Stimulated activated CD8-positive, alpha-beta memory T cell treated with anti-CD3 and anti-CD28 coated beads, Interleukin-7, amount 100 ng/mL, for 4 hours (primary cell): ENCODE measurements at regions not wholly inside any gene's neighbourhood (a gene's known extent, or its start where the extent isn't known, plus 50 kb on each side); places are given as distances from the start of the nearest gene placed in this dataset.

Experiments used
- DNase-seq, 2 donors: peaks; one replicate each; pipeline ENCODE4 v3.0.0-alpha.2; 2020; ENCODE audit warnings: low read depth in 2 of 2

GRCh38 chr1:168917796-168918195, 188.7 kb upstream of the ATP1B1 start:
- DNase-seq = no peak

DNA sequence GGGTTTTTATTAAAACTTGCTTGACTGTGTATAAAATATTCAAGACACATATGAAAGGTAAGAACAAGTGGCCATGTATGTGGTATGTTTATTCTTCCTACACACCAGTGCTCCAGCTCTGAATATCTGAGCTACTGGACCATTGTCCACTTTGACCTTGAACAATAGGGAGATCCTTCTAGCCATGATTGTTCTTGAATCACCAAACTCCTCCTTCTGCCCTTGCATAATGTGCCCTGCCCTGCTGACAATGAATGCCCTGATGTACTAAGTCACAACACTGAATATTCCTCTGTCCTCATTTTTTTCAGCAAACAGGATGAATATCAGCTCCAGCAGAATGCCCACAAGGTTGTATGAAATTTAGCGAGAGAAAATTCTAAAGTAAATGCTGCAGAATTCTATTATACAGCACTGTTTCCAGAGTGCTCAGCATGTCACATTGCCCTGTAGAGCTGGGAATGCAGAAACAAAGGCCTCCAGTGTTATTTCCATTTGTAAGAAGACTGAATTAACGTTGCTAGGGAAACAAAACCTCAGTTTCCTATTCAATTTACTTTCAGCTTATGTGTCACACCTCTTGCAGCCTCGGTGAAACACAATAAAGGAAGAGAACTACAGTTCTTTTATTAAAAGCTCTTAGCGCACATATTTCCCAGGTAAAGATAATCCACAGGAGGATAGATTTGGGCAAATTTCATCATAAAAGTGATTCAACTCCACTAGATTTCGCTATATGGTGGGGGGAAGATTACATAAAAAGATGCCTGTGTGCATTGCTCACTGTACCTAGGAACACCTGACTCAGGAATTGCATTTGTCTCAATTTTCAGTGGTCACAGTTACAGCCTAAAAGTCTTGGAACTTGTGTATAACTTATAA, 187.4 kb upstream of the ATP1B1 start:
- no peak for DNase-seq

DNA sequence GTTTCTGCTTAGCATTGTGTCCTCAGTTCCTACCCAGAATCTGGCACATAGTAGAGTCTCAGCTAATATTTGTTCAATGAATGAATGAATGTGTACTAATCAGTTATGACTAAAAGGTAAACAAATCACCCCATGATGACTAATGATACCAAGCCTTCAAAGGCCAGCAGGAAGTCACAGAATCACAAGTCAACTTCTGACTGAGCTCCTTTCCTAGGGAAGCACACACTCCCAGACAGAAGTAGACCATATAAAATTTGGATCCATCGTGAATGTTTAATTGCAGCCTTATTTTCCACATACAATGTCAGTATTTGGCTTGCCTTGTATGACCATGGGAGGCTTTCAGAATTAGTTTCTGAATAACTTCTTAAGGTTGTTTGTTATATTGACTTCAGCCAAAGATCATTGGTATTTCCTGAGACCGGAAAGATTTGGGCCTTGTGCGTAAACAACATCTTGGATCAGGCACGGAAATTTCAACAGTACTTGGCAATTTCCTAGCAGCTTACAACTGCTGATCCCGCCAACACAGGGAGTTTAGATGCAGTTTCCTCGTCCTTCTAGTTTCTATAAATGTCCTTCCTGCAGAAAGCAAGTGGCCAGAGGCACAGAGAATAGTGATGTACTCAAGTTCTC, 185.9 kb upstream of the ATP1B1 start:
- DNase-seq = no peak

DNA sequence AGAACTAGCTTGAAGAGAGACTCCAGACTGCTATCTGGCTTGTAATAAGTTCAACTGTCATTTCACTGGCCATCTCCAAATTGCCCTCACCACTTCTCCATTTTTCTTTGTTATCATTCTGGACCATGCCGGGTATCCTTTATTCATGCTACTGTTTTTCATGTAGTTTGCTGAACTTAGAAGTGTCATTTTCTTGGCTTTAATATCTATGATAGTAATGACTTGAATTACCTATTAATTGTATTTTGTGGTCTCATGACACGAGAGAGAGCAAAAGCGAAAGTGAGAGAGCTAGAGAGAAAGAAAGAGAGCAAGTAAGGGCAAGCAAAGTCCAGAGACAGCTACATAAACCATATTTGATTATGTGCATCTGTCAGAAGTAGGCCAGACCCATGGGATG, 184.9 kb upstream of the ATP1B1 start:
- DNase-seq = no peak

DNA sequence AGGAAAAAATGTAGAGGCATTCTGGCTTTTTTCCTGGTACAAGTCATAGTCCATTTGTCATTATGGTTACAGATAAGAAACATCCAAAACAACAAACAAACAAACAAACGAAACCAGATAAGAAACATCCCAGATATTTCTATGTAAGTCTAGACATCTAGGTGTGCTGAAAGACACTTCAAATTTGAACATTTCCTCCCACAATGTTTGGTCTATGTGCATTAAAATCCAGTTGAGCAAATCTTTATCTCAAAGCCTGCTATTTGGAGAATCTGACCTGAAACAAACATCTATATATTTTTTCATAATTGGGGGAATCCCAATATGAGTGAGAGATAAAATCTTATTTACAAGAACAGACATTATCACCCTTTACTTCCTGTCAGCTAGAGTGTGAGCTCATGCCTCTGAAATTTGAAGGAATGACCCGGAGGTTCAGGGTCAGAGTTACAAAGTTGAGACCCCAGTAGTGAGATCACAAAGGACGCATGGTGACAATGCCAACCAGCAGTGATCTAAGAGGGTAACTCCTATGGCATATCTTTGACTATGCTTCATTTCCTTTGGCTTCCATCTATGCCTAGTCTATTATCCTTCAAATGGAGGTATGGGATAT, 182.9 kb upstream of the ATP1B1 start:
- DNase-seq = no peak

DNA sequence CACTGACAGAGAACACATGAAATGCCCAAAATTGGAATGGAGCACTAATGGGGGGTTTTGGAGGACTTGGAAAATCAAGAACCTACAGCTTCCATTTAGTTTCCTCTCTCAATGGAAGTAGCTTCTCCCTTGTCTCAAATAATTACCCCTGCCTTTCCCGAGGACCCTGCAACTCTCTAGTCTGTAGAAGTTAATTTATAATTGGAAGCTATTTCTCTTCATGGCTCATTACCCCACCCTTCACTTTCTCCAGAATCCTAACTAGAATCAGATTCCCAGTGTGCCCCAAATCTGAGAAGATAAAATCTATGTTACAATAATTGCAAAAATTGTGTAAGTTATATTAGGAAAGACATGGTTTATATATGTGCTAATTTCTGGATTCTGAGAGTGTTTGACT, 181.5 kb upstream of the ATP1B1 start:
- no peak for DNase-seq

- no peak for DNase-seq
Measured at GRCh38 chr1:168926236-168926635, 180.3 kb upstream of the ATP1B1 start.

GRCh38 chr1:168932539-168932938, 174.0 kb upstream of the ATP1B1 start:
- DNase-seq = no peak

DNA sequence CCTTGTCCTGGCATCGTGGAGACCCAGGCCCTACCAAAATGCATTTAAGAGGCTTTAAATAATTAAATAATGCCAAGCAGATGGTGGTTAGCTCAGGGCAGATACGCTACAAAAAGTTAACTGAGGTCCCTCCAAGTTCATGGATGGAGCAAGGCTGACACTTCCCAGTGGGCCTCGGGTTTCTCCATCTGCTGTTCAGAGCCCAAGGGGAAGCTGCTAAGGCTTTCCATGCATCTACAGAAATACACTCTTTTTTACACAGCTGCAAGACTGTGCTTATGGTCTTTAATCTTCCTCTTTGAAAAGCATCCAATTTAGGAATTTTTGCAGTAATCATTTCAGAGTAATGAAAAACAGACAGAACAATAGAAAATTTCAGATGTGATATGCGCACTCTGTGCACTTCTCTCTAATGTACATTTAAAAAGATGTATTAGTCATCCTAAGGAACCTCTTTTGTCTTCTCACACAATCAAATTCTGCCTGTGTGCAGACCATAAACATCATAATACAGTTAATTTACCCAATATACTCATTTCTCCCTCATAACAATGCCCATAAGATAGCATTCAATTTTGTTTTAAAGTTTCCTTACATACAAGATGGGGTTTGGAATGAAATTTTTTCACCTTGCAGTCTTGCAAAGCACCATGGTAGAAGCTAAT, 173.2 kb upstream of the ATP1B1 start:
- no peak for DNase-seq

- no peak for DNase-seq
Measured at GRCh38 chr1:168939110-168939946, 167.2 kb upstream of the ATP1B1 start.

DNA sequence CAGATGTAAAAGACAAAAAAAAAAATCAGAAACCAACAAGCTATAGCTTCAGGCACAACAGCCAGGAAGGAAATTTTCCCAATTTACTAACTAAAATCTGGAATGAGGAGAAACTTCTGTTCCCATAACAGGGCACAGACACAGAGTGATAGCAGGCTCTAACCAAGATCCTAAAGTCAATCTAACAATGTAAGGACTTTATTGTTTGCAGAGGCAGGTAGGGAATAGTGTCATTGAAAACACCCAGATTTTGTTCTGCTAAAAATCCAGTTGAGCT, 166.6 kb upstream of the ATP1B1 start:
- no peak for DNase-seq

DNA sequence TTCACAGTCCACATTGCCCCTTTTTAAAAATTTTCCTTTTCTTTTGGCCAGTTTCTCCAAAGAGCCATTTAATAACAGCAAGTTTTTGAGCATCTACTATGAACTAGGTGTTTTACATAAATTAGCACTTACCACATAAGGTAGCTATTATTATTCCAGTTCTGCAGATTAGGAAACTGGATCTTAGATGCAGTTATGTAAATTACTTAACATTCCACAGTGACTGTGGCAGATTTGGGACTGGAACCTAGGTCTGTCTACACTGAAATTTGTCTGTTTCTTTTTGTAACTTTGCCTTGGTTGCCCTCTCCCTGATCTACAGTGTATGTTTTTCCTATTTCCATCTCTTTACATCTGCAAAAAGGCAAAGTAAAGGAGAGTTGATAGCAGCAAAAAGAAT, 164.8 kb upstream of the ATP1B1 start:
- DNase-seq = no peak

GRCh38 chr1:168942165-168942564, 164.3 kb upstream of the ATP1B1 start:
- no peak for DNase-seq

DNA sequence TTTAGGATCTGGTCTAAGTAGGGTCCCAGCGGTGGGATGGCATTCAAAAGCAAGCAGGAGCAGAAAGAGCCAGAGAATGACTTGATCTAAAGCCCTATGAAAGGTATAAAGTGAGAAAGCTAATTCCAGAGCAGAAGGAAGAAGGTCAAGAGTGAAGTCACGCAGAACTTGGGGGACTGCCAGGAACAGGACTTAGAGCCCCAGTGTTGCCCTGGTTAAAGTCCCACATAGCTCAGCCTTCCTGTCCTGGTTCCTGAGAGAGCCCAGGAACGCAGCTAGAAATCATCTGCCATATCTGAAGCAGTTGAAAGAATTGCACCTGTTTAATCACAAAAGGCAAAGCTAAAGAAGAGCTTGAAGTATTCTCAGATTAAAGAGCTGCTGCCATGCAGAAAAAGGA, 160.6 kb upstream of the ATP1B1 start:
- DNase-seq = no peak

- DNase-seq = no peak
Measured at GRCh38 chr1:168947041-168947440, 159.4 kb upstream of the ATP1B1 start.

- DNase-seq = no peak
Measured at GRCh38 chr1:168949672-168950071, 156.8 kb upstream of the ATP1B1 start.

- DNase-seq = no peak
Measured at GRCh38 chr1:168957818-168958217, 148.7 kb upstream of the ATP1B1 start.

- DNase-seq = no peak
Measured at GRCh38 chr1:168958562-168959289, 147.8 kb upstream of the ATP1B1 start.

DNA sequence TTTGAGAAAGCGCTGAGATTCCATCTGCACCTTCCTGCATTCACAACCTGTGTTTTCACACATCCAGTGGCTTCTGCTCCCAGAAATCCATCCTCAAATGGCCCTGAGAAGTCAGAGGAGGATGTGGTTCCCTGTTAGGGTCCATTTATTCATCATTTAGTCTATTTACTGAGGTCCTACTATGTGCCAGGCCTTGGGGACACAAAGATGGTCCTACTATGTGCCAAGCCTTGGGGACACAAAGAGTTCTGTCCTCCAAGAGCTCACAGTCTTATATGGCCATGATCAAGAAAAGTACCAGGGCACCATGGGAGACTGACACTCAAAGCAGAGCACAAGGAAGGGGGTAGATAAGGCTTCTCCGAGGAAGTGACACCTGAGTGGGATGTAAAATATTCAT, 147.1 kb upstream of the ATP1B1 start:
- no peak for DNase-seq

DNA sequence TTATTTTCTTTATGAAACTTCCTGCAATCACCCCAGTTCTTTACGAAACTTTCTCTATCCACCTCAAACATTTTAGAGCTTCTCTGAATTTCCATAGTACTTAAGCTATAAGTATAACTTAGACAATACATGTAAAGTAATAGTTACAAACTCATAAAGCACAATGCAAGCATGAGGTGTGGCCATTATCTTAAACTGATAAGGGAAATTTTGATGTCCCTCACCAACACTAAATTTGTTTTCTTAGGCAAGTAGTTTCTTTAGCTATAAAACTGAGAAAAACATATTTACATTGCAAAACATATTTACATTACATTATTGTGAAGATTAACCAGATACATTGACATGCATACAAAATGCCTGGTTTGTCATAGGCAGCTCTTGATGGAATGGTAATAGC, 146.4 kb upstream of the ATP1B1 start:
- DNase-seq = no peak

DNA sequence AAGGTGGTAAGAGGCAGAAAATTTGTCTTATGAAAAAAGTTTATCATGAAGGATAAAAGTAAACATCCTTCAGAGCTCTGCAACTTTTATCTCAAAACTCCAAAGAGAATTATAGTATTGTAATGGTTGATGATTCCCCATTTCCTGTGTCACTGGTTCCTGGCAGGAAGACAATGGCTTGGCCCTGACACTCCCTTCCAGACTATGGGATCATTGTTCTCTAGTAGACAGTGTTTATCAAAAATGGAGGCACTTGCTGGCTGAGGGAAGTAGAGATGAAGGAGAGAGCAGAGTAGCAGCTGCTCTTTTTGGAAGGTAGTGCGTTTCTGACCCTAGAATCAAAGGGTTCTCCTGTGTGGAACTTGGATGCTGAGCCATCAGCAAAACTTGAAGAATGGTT, 145.9 kb upstream of the ATP1B1 start:
- no peak for DNase-seq
